Peyer's patch (tissue), 4 donors: ENCODE measurements at regions not wholly inside any gene's neighbourhood (a gene's known extent, or its start where the extent isn't known, plus 50 kb on each side); places are given as distances from the start of the nearest gene placed in this dataset.

Source experiments
- DNase-seq, 3 donors: peaks; one replicate each; pipeline ENCODE4 v3.0.0-alpha.2; 2017 to 2019
- H3K27ac ChIP-seq, 4 donors: fragments of 200-600 bp; sonication (generic); one replicate each; pipeline ENCODE4 v1.5.1; 2016 to 2019
- H3K27me3 ChIP-seq, 2 donors: fragments of 200-600 bp; sonication (generic); one replicate each; pipeline ENCODE4 v1.5.1; 2019
- H3K36me3 ChIP-seq, 3 donors: fragments of 200-600 bp; sonication (generic); one replicate each; pipeline ENCODE4 v1.5.1; 2016 to 2019
- H3K4me1 ChIP-seq, 4 donors: fragments of 200-600 bp; sonication (generic); one replicate each; pipeline ENCODE4 v1.5.1; 2016 to 2019
- H3K4me3 ChIP-seq, 4 donors: fragments of 200-600 bp; sonication (generic); 1 replicate in 3 of 4; 2 replicates in 1 of 4; pipeline ENCODE4 v1.5.1; 2016 to 2019; ENCODE audit warnings: mild to moderate bottlenecking in 1 of 4
- H3K9me3 ChIP-seq, 4 donors: fragments of 200-600 bp; sonication (generic); one replicate each; pipeline ENCODE4 v1.5.1; 2016 to 2019; ENCODE audit warnings: mild to moderate bottlenecking in 1 of 4
- CTCF ChIP-seq, 6 experiments: fragments of 450-650 bp in 4 of 6; fragments of 200-600 bp in 2 of 6; sonication (generic) in 1 of 6; IDR thresholded peaks; one replicate each; pipeline ENCODE4 v1.5.1; 2017 to 2019; ENCODE audit warnings: antibody characterized with exemption in 6 of 6, mild to moderate bottlenecking in 3 of 6, moderate library complexity in 1 of 6
- POLR2A ChIP-seq, 2 donors: fragments of 450-650 bp; IDR thresholded peaks; one replicate each; pipeline ENCODE4 v1.5.1; 2017; ENCODE audit warnings: antibody characterized with exemption in 2 of 2, mild to moderate bottlenecking in 2 of 2, moderate library complexity in 2 of 2

GRCh38 chr19:27774337-27774736 lies 1438.6 kb downstream of the UQCRFS1 start:
- TF ChIP-seq POLR2A (IDR thresholded peaks at IDR 0.05) (no peak), CTCF (IDR thresholded peaks at IDR 0.05) (no peak)
- Histone ChIP-seq H3K27ac (no peak overlapping the region), H3K9me3 (peaks cover 0 to 10% (median 5%) of the 10 kb centered on the region in 4 donors), H3K4me3 (no peak overlapping the region), H3K4me1 (no peaks in the 10 kb centered on the region), H3K27me3 (no peaks in the 10 kb centered on the region), H3K36me3 (no peaks in the 10 kb centered on the region)
- DNase-seq = no peak

GRCh38 chr19:27773318-27774094 lies 1439.4 kb downstream of the UQCRFS1 start:
- Histone ChIP-seq H3K36me3 (no peaks in the 10 kb centered on the region), H3K9me3 (peaks cover 0 to 10% (median 7%) of the 10 kb centered on the region in 4 donors), H3K4me3 (no peak overlapping the region), H3K27ac (no peak overlapping the region), H3K27me3 (no peaks in the 10 kb centered on the region), H3K4me1 (no peaks in the 10 kb centered on the region)
- DNase-seq = no peak
- no peak for TF ChIP-seq CTCF (IDR thresholded peaks at IDR 0.05)
- TF ChIP-seq POLR2A (IDR thresholded peaks at IDR 0.05) = no peak

GRCh38 chr19:27772059-27772458 lies 1440.9 kb downstream of the UQCRFS1 start:
- no peak overlapping the region for H3K27ac ChIP-seq
- no peaks in the 10 kb centered on the region for H3K36me3 ChIP-seq
- no peak for TF ChIP-seq CTCF (IDR thresholded peaks at IDR 0.05)
- no peak for TF ChIP-seq POLR2A (IDR thresholded peaks at IDR 0.05)
- no peak overlapping the region for H3K4me3 ChIP-seq
- no peak for DNase-seq
- H3K4me1 ChIP-seq = no peaks in the 10 kb centered on the region
- no peaks in the 10 kb centered on the region for H3K27me3 ChIP-seq
- peaks cover 0 to 21% (median 7%) of the 10 kb centered on the region in 4 donors for H3K9me3 ChIP-seq

GRCh38 chr19:27770095-27770494 lies 1442.9 kb downstream of the UQCRFS1 start:
- Histone ChIP-seq H3K36me3 (no peaks in the 10 kb centered on the region), H3K4me3 (no peak overlapping the region), H3K27ac (no peak overlapping the region), H3K9me3 (peaks cover 0 to 35% (median 9%) of the 10 kb centered on the region in 4 donors), H3K4me1 (no peaks in the 10 kb centered on the region), H3K27me3 (no peaks in the 10 kb centered on the region)
- TF ChIP-seq CTCF (IDR thresholded peaks at IDR 0.05) = no peak
- no peak for TF ChIP-seq POLR2A (IDR thresholded peaks at IDR 0.05)
- no peak for DNase-seq

- H3K36me3 ChIP-seq = no peaks in the 10 kb centered on the region
- TF ChIP-seq CTCF (IDR thresholded peaks at IDR 0.05) (no peak), POLR2A (IDR thresholded peaks at IDR 0.05) (no peak)
- no peak overlapping the region for H3K4me3 ChIP-seq
- H3K27ac ChIP-seq = no peak overlapping the region
- H3K27me3 ChIP-seq = no peaks in the 10 kb centered on the region
- no peak for DNase-seq
- H3K4me1 ChIP-seq = no peaks in the 10 kb centered on the region
- peaks cover 0 to 43% (median 9%) of the 10 kb centered on the region in 4 donors for H3K9me3 ChIP-seq
These were observed 1445.7 kb downstream of the UQCRFS1 start for GRCh38 chr19:27767234-27767633.
